Natural killer cell (primary cell): ENCODE measurements at regions not wholly inside any gene's neighbourhood (a gene's known extent, or its start where the extent isn't known, plus 50 kb on each side); places are given as distances from the start of the nearest gene placed in this dataset.

Source experiments
- ATAC-seq, 3 donors: fragments of 150-1000 bp in 2 of 3; fragments of 200-7000 bp in 1 of 3; cut with Tn5 transposase; 1 replicate in 1 of 3; 2 replicates in 2 of 3; pipeline ENCODE4 v1.10.0; 2021; ENCODE audit warnings: mild to moderate bottlenecking in 2 of 3, moderate library complexity in 2 of 3
- DNase-seq, 2 donors: peaks; one replicate each; pipeline versions ENCODE4 v3.0.0 to v3.0.0-alpha.2; 2013 to 2021; ENCODE audit warnings: mixed read lengths in 1 of 2
- H3K27ac ChIP-seq: one replicate; pipeline ENCODE4 v1.5.1; 2013; ENCODE audit warnings: mild to moderate bottlenecking, low read length
- H3K27me3 ChIP-seq: one replicate; pipeline ENCODE4 v1.6.1; 2013; ENCODE audit warnings: low read length; ENCODE audit not compliant: control insufficient read depth, insufficient read depth
- H3K36me3 ChIP-seq: one replicate; pipeline ENCODE4 v1.6.1; 2013; ENCODE audit warnings: low read length; ENCODE audit not compliant: control insufficient read depth, insufficient read depth
- H3K4me1 ChIP-seq: one replicate; pipeline ENCODE4 v1.6.1; 2013; ENCODE audit warnings: low read length; ENCODE audit not compliant: control insufficient read depth, insufficient read depth
- H3K4me3 ChIP-seq: one replicate; pipeline ENCODE4 v1.5.1; 2013; ENCODE audit warnings: low read length
- H3K9me3 ChIP-seq: one replicate; pipeline ENCODE4 v1.6.1; 2013; ENCODE audit warnings: low read length; ENCODE audit not compliant: control insufficient read depth, insufficient read depth
- H3K27ac Mint-ChIP-seq, 2 donors: one replicate each; pipeline ENCODE4 v1.8.0; 2022; ENCODE audit warnings: mild to moderate bottlenecking in 2 of 2, mixed read lengths in 2 of 2, moderate library complexity in 1 of 2
- H3K27me3 Mint-ChIP-seq, 2 donors: one replicate each; pipeline ENCODE4 v1.8.0; 2022; ENCODE audit warnings: low read depth in 2 of 2, mixed read lengths in 2 of 2
- H3K36me3 Mint-ChIP-seq: one replicate; pipeline ENCODE4 v1.8.0; 2022; ENCODE audit warnings: mixed read lengths
- H3K4me1 Mint-ChIP-seq, 2 donors: one replicate each; pipeline ENCODE4 v1.8.0; 2022; ENCODE audit warnings: mixed read lengths in 2 of 2
- H3K4me3 Mint-ChIP-seq: one replicate; pipeline ENCODE4 v1.8.0; 2022; ENCODE audit warnings: mild to moderate bottlenecking, moderate library complexity, mixed read lengths
- H3K9me3 Mint-ChIP-seq, 2 donors: one replicate each; pipeline ENCODE4 v1.8.0; 2022; ENCODE audit warnings: mixed read lengths in 2 of 2
- CTCF ChIP-seq: fragments of 200-600 bp; IDR thresholded peaks from one replicate; pipeline ENCODE4 v1.8.0; 2022; ENCODE audit warnings: antibody characterized with exemption
- WGBS: methylation state at CpG from one replicate; pipeline ENCODE4 v1.1.7; 2013; ENCODE audit warnings: missing lambda C conversion rate; ENCODE audit not compliant: insufficient coverage; 5-methylcytosine and 5-hydroxymethylcytosine counted together
- intact Hi-C: fragments of 100-400 bp; cut with micrococcal nuclease; formaldehyde crosslinking; loops from one replicate; pipeline ENCODE4 v1.14.2; 2022

DNA sequence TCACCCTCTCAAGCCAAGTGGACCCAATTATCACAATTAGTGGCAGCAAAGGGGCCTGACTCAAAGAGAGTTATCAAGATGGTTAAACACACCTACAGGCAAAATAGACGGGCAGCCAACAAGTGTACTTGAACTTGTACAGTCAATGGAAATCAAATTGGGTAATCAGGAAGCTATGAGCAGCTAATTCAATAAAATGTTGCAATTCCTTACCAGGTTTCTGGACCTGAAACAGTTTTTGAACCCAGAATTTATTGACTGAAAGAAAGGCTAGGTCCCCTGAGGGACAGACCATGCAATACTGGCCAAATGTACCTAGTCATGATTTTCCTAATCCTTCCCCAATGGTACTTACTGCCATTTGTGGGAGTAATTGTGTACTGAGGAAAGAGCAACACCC, 679.8 kb downstream of the EPM2A start:
- ATAC-seq (no peak), DNase-seq (no peak)
- Histone ChIP-seq H3K36me3 (no peaks in the 10 kb centered on the region), H3K27ac (no peak overlapping the region), H3K4me1 (no peaks in the 10 kb centered on the region), H3K4me3 (no peak overlapping the region), H3K27me3 (no peaks in the 10 kb centered on the region), H3K9me3 (no peaks in the 10 kb centered on the region)
- Mint-ChIP-seq H3K4me3 (no peak overlapping the region), H3K36me3 (no peaks in the 10 kb centered on the region), H3K9me3 (no peaks in the 10 kb centered on the region), H3K27me3 (peaks cover 2 to 9% of the 10 kb centered on the region in 2 donors), H3K4me1 (no peaks in the 10 kb centered on the region), H3K27ac (no peak overlapping the region)
- WGBS: 94% methylated on average over 1 of the region's 1 CpG
- TF ChIP-seq CTCF: no peak
- intact Hi-C loops: no loop called here

- no peaks in the 10 kb centered on the region for H3K4me1 Mint-ChIP-seq
- intact Hi-C loops: no loop called here
- H3K4me1 ChIP-seq: no peaks in the 10 kb centered on the region
- H3K36me3 ChIP-seq: no peaks in the 10 kb centered on the region
- H3K27me3 ChIP-seq: peaks cover 2% of the 10 kb centered on the region
- H3K4me3 ChIP-seq: no peak overlapping the region
- no peaks in the 10 kb centered on the region for H3K9me3 Mint-ChIP-seq
- no peak overlapping the region for H3K27ac Mint-ChIP-seq
- H3K9me3 ChIP-seq: no peaks in the 10 kb centered on the region
- no peaks in the 10 kb centered on the region for H3K36me3 Mint-ChIP-seq
- no peak overlapping the region for H3K27ac ChIP-seq
- 54% methylated on average over 1 of the region's 1 CpG for WGBS
- DNase-seq (no peak), ATAC-seq (no peak)
- no peak overlapping the region for H3K4me3 Mint-ChIP-seq
- TF ChIP-seq CTCF: no peak
- H3K27me3 Mint-ChIP-seq: peaks cover 3 to 11% of the 10 kb centered on the region in 2 donors
Measured at GRCh38 chr6:145060714-145061113, 674.6 kb downstream of the EPM2A start.

GRCh38 chr6:145063091-145063490, 672.2 kb downstream of the EPM2A start:
- ATAC-seq (no peak), DNase-seq (no peak)
- H3K36me3 ChIP-seq: no peaks in the 10 kb centered on the region
- H3K36me3 Mint-ChIP-seq: no peaks in the 10 kb centered on the region
- H3K27ac ChIP-seq: no peak overlapping the region
- no peaks in the 10 kb centered on the region for H3K4me1 ChIP-seq
- intact Hi-C loops: no loop called here
- no peak overlapping the region for H3K27ac Mint-ChIP-seq
- H3K27me3 ChIP-seq: peaks cover 2% of the 10 kb centered on the region
- no peaks in the 10 kb centered on the region for H3K4me1 Mint-ChIP-seq
- no peaks in the 10 kb centered on the region for H3K9me3 ChIP-seq
- no peak for TF ChIP-seq CTCF
- H3K27me3 Mint-ChIP-seq: peaks cover 8 to 13% of the 10 kb centered on the region in 2 donors
- H3K9me3 Mint-ChIP-seq: no peaks in the 10 kb centered on the region
- H3K4me3 Mint-ChIP-seq: no peak overlapping the region
- H3K4me3 ChIP-seq: no peak overlapping the region

DNA sequence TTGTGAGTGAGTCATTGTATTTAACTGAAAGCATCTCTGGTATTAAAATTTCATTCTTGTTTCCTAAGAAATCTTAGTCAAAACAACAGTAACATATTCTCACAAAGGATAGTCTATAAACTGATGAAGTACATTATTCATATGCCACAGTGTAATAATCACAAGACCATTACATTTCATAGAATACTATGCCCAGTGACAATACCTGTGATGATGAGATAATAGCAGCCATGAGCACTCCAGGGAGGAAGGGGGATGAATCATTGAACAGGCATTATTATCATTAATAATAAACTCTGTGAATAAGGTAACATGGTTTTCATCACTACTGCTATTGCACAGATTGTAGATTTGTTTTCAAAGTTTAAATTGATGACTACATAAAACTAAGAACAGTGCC, 667.9 kb downstream of the EPM2A start:
- no peaks in the 10 kb centered on the region for H3K36me3 Mint-ChIP-seq
- no peaks in the 10 kb centered on the region for H3K4me1 ChIP-seq
- H3K9me3 Mint-ChIP-seq: no peaks in the 10 kb centered on the region
- H3K27ac Mint-ChIP-seq: no peak overlapping the region
- TF ChIP-seq CTCF: no peak
- H3K27ac ChIP-seq: no peak overlapping the region
- no peaks in the 10 kb centered on the region for H3K9me3 ChIP-seq
- no peaks in the 10 kb centered on the region for H3K27me3 ChIP-seq
- no peak overlapping the region for H3K4me3 Mint-ChIP-seq
- H3K36me3 ChIP-seq: no peaks in the 10 kb centered on the region
- no peak overlapping the region for H3K4me3 ChIP-seq
- intact Hi-C loops: no loop called here
- no peaks in the 10 kb centered on the region for H3K4me1 Mint-ChIP-seq
- DNase-seq (no peak), ATAC-seq (no peak)
- H3K27me3 Mint-ChIP-seq: peaks cover 12 to 13% of the 10 kb centered on the region in 2 donors
